HEK293 (cell line): ENCODE measurements at regions not wholly inside any gene's neighbourhood (a gene's known extent, or its start where the extent isn't known, plus 50 kb on each side); places are given as distances from the start of the nearest gene placed in this dataset.

Experiments
- CTCF ChIA-PET: fragments of 350-600 bp; formaldehyde crosslinking; extraction: SDS; loops from one replicate; lab custom pipeline; 2021; ENCODE audit warnings: antibody characterized with exemption; lab: Yijun Ruan, JAX
- POLR2A ChIA-PET: fragments of 300-600 bp; formaldehyde crosslinking; extraction: SDS; loops from one replicate; lab custom pipeline; 2020; ENCODE audit warnings: antibody characterized with exemption, inconsistent platforms; lab: Yijun Ruan, JAX
- H3K27ac ChIP-seq: fragments of 200-500 bp; sonication (Bioruptor generic); 2 replicates; pipeline ENCODE4 v1.5.1; 2014; ENCODE audit warnings: low read depth, low read length, control low read depth, inconsistent platforms; ENCODE audit errors: extremely low read depth
- H3K36me3 ChIP-seq, 2 experiments: fragments of 200-500 bp in 1 of 2; sonication (Bioruptor generic) in 1 of 2; 1 replicate in 1 of 2; 2 replicates in 1 of 2; pipeline ENCODE4 v1.5.1; 2014 to 2017; ENCODE audit warnings: inconsistent platforms in 2 of 2, low read length in 2 of 2; ENCODE audit not compliant: control insufficient read depth in 2 of 2, insufficient read depth in 1 of 2
- H3K4me1 ChIP-seq: fragments of 200-500 bp; sonication (Bioruptor generic); 2 replicates; pipeline ENCODE4 v1.5.1; 2014; ENCODE audit warnings: mild to moderate bottlenecking, low read length, inconsistent platforms; ENCODE audit not compliant: control insufficient read depth, insufficient read depth
- H3K4me3 ChIP-seq: 2 replicates; pipeline ENCODE4 v1.5.1; 2011; ENCODE audit warnings: low read depth, mild to moderate bottlenecking, control low read depth, low read length, moderate library complexity
- H3K9me3 ChIP-seq: fragments of 200-500 bp; sonication (Bioruptor generic); 2 replicates; pipeline ENCODE4 v1.5.1; 2014; ENCODE audit warnings: low read depth, low read length, inconsistent platforms; ENCODE audit not compliant: control insufficient read depth, insufficient read depth
- GFI1B ChIP-seq: fragments of 450-650 bp; formaldehyde crosslinking; IDR thresholded peaks from 2 replicates; pipeline ENCODE4 v1.5.1; 2016; ENCODE audit warnings: missing biosample characterization, missing genetic modification characterization
- GLIS2 ChIP-seq: fragments of 450-650 bp; formaldehyde crosslinking; IDR thresholded peaks from 2 replicates; pipeline ENCODE4 v1.5.1; 2016; ENCODE audit warnings: missing biosample characterization, missing genetic modification characterization
- HIC1 ChIP-seq: fragments of 450-650 bp; formaldehyde crosslinking; IDR thresholded peaks from 2 replicates; pipeline ENCODE4 v1.5.1; 2016; ENCODE audit warnings: missing biosample characterization, missing genetic modification characterization
- KLF1 ChIP-seq: fragments of 450-650 bp; formaldehyde crosslinking; IDR thresholded peaks from 2 replicates; pipeline ENCODE4 v1.5.1; 2016; ENCODE audit warnings: missing biosample characterization, missing genetic modification characterization
- PRDM4 ChIP-seq: fragments of 450-650 bp; formaldehyde crosslinking; IDR thresholded peaks from 2 replicates; pipeline ENCODE4 v1.5.1; 2017; ENCODE audit warnings: missing biosample characterization, missing genetic modification characterization
- WT1 ChIP-seq: fragments of 450-650 bp; formaldehyde crosslinking; IDR thresholded peaks from 2 replicates; pipeline ENCODE4 v1.5.1; 2016; ENCODE audit warnings: missing biosample characterization, missing genetic modification characterization
- ZBTB26 ChIP-seq: fragments of 450-650 bp; formaldehyde crosslinking; optimal IDR thresholded peaks from 2 replicates; pipeline ENCODE3; 2016; ENCODE audit warnings: missing biosample characterization, mild to moderate bottlenecking, missing genetic modification characterization
- ZBTB48 ChIP-seq: fragments of 450-650 bp; formaldehyde crosslinking; IDR thresholded peaks from 2 replicates; pipeline ENCODE4 v1.5.1; 2016; ENCODE audit warnings: missing biosample characterization, missing genetic modification characterization
- ZBTB6 ChIP-seq: fragments of 450-650 bp; formaldehyde crosslinking; IDR thresholded peaks from 2 replicates; pipeline ENCODE4 v1.5.1; 2017; ENCODE audit warnings: missing biosample characterization, missing genetic modification characterization
- ZNF140 ChIP-seq: fragments of 450-650 bp; formaldehyde crosslinking; IDR thresholded peaks from 2 replicates; pipeline ENCODE4 v1.5.1; 2016; ENCODE audit warnings: missing biosample characterization, missing genetic modification characterization
- ZNF174 ChIP-seq: fragments of 450-650 bp; formaldehyde crosslinking; IDR thresholded peaks from 2 replicates; pipeline ENCODE4 v1.5.0; 2017; ENCODE audit warnings: missing biosample characterization, mild to moderate bottlenecking, missing genetic modification characterization
- ZNF19 ChIP-seq: fragments of 450-650 bp; formaldehyde crosslinking; IDR thresholded peaks from 2 replicates; pipeline ENCODE4; 2016; ENCODE audit warnings: missing biosample characterization, missing genetic modification characterization, low read depth
- ZNF488 ChIP-seq: fragments of 450-650 bp; formaldehyde crosslinking; IDR thresholded peaks from 2 replicates; pipeline ENCODE4 v1.5.1; 2016; ENCODE audit warnings: missing biosample characterization, missing genetic modification characterization
- ZNF521 ChIP-seq: fragments of 450-650 bp; formaldehyde crosslinking; IDR thresholded peaks from 2 replicates; pipeline ENCODE4 v1.5.1; 2017; ENCODE audit warnings: missing biosample characterization, mild to moderate bottlenecking, missing genetic modification characterization
- ZNF558 ChIP-seq: fragments of 450-650 bp; formaldehyde crosslinking; IDR thresholded peaks from 2 replicates; pipeline ENCODE4 v1.5.1; 2016; ENCODE audit warnings: missing biosample characterization, missing genetic modification characterization
- ZNF791 ChIP-seq: fragments of 450-650 bp; formaldehyde crosslinking; IDR thresholded peaks from 2 replicates; pipeline ENCODE4 v1.5.1; 2016; ENCODE audit warnings: missing biosample characterization, missing genetic modification characterization
- ZSCAN30 ChIP-seq: fragments of 450-650 bp; IDR thresholded peaks from 2 replicates; pipeline ENCODE4 v1.5.1; 2018; ENCODE audit warnings: missing biosample characterization, mild to moderate bottlenecking, missing genetic modification characterization, moderate library complexity
- TF ChIP-seq, protein P1 (sequence below): IDR thresholded peaks from 2 replicates; pipeline ENCODE4 v1.6.1; 2011; ENCODE audit warnings: mild to moderate bottlenecking, low read depth, low read length, borderline replicate concordance

- no peak for TF ChIP-seq ZNF488 (tag by site-specific recombination)
- TF ChIP-seq ZBTB26 (tag by site-specific recombination): no peak
- TF ChIP-seq ZBTB6: no peak
- TF ChIP-seq ZNF174: no peak
Measured at GRCh38 chr10:131651674-131652437, 249.0 kb upstream of the PPP2R2D start (continued).

DNA sequence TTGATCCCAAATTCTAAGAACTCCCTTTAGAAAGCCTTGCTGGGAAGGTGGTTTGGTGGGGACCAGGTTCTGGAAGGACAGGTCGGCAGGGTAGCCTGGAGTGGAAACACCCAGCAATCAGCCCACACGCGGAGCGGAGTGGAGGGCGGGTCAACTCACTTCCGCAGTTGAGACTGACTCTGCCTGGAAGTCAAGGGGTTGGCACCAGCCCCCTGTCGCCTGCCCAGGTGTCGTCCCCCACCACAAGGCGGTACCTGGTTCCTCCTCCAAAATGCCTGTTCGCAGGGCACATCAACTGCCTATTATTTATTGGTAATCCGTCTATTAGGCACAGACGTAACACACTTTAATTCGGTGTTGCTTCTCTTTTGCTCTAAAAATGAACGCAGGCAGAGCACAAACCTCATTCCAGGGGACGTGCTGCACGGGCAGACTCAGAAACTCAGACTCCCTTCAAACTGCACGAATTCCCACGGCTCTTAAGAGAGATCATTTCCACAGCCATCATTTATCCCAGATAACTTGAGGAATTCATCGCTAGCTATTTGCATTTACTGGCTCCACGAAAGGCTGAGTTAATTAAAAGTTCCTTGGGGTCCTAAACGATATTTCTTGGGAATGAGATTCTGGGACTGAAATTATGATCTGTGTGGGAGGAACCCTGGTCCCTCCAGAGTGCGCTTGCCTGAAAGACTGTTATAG lies 248.2 kb upstream of the PPP2R2D start:
- TF ChIP-seq WT1 (tag by site-specific recombination) (no peak), ZNF558 (tag by site-specific recombination) (no peak), ZNF19 (tag by site-specific recombination) (no peak), HIC1 (tag by site-specific recombination) (no peak), GFI1B (tag by site-specific recombination) (no peak), ZNF521 (tag by site-specific recombination) (no peak), ZSCAN30 (tag by site-specific recombination) (no peak), GLIS2 (tag by site-specific recombination) (no peak)
- H3K4me3 ChIP-seq: no peak overlapping the region
- no peaks in the 10 kb centered on the region for H3K36me3 ChIP-seq
- no peak overlapping the region for H3K27ac ChIP-seq
- ChIA-PET POLR2A (no interaction called here), CTCF (no interaction called here)
- H3K9me3 ChIP-seq: no peaks in the 10 kb centered on the region
- no peaks in the 10 kb centered on the region for H3K4me1 ChIP-seq

DNA sequence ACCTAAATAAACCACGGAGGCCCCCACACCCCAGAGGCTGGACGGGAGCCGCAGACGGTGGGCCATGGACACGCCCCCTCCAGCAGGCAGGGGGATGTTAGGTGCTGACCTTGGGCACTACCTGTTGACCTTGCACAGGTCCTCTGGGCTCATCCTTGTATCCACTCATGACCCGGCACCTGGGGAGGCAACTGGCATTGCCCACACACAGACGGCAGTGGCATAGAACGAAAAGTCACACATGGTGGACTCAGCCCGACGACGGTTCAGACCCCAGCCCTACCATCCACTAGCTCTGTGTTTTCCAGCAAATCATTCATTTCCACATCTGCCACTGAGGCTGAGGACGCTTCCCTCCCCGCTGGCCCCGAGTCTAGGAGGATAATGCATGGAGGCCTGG lies 247.7 kb upstream of the PPP2R2D start:
- H3K4me3 ChIP-seq: no peak overlapping the region
- no peaks in the 10 kb centered on the region for H3K4me1 ChIP-seq
- H3K36me3 ChIP-seq: no peaks in the 10 kb centered on the region
- ChIA-PET POLR2A (no interaction called here), CTCF (no interaction called here)
- H3K27ac ChIP-seq: no peak overlapping the region
- H3K9me3 ChIP-seq: no peaks in the 10 kb centered on the region
- no peak for TF ChIP-seq ZNF140 (tag by site-specific recombination)
- TF ChIP-seq ZNF558 (tag by site-specific recombination): no peak
- no peak for TF ChIP-seq KLF1 (tag by site-specific recombination)
- no peak for TF ChIP-seq PRDM4 (tag by site-specific recombination)
- TF ChIP-seq, protein P1, sequence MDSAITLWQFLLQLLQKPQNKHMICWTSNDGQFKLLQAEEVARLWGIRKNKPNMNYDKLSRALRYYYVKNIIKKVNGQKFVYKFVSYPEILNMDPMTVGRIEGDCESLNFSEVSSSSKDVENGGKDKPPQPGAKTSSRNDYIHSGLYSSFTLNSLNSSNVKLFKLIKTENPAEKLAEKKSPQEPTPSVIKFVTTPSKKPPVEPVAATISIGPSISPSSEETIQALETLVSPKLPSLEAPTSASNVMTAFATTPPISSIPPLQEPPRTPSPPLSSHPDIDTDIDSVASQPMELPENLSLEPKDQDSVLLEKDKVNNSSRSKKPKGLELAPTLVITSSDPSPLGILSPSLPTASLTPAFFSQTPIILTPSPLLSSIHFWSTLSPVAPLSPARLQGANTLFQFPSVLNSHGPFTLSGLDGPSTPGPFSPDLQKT: no peak
- no peak for TF ChIP-seq ZNF791 (tag by site-specific recombination)
- no peak for TF ChIP-seq ZBTB48 (tag by site-specific recombination)
